ENCODE measurements at regions not wholly inside any gene's neighbourhood (a gene's known extent, or its start where the extent isn't known, plus 50 kb on each side); places are given as distances from the start of the nearest gene placed in this dataset.
A peak's percentile ranks its signal among the peaks of the same experiment; 100 is the strongest.

- TF ChIP-seq, protein P1, sequence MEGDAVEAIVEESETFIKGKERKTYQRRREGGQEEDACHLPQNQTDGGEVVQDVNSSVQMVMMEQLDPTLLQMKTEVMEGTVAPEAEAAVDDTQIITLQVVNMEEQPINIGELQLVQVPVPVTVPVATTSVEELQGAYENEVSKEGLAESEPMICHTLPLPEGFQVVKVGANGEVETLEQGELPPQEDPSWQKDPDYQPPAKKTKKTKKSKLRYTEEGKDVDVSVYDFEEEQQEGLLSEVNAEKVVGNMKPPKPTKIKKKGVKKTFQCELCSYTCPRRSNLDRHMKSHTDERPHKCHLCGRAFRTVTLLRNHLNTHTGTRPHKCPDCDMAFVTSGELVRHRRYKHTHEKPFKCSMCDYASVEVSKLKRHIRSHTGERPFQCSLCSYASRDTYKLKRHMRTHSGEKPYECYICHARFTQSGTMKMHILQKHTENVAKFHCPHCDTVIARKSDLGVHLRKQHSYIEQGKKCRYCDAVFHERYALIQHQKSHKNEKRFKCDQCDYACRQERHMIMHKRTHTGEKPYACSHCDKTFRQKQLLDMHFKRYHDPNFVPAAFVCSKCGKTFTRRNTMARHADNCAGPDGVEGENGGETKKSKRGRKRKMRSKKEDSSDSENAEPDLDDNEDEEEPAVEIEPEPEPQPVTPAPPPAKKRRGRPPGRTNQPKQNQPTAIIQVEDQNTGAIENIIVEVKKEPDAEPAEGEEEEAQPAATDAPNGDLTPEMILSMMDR (IDR thresholded peaks at IDR 0.05), result no peak
- DNase-seq (no peak), ATAC-seq (no peak)
- intact Hi-C loops (cut with DNase I, micrococcal nuclease), result loop anchor here in 1 of 2 donors (5.0 kb wide), 1 partner anchor 292 kb away; no protein-coding TSS in a partner anchor
- H3K36me3 ChIP-seq (ENCODE audit: low read depth), result no peaks in the 10 kb centered on the region
- no peaks in the 10 kb centered on the region for H3K4me1 ChIP-seq (ENCODE audit: low read depth)
- no peak overlapping the region for H3K4me3 ChIP-seq
- no peaks in the 10 kb centered on the region for H3K9me3 ChIP-seq
Observed at GRCh38 chr1:157194731-157195520, 56.7 kb upstream of the ETV3 start.

- ATAC-seq (peak; percentile 52), DNase-seq (peak in 2 of 3 donors; percentile 75 to 87)
- no peaks in the 10 kb centered on the region for H3K4me1 ChIP-seq (ENCODE audit: low read depth)
- H3K9me3 ChIP-seq, result no peaks in the 10 kb centered on the region
- H3K36me3 ChIP-seq (ENCODE audit: low read depth), result no peaks in the 10 kb centered on the region
- intact Hi-C loops (cut with DNase I, micrococcal nuclease), result no loop called here
- H3K4me3 ChIP-seq, result no peak overlapping the region
- TF ChIP-seq, protein P1 (IDR thresholded peaks at IDR 0.05), result peak; percentile 50
Observed at GRCh38 chr1:157193702-157194391, 55.7 kb upstream of the ETV3 start.

DNA sequence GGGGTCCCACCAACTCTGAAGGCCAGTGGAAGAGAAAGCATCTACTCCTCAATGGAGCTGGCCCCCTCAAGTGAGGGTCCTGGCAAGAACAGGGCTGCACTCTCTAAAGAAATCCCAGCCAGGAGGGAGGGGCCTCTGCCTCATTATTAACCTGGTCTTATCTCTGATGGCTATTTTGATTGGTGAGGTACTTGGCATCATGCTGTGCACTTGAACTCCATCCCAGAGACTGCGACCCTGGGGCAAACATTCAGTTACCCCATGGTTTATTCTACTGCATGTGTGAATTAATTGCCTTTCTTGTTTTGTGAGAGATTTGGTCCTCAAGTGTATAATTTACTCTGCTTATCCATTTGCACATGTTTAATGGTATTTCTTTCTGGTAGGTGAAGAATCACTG lies 55.0 kb upstream of the ETV3 start:
- no peaks in the 10 kb centered on the region for H3K36me3 ChIP-seq (ENCODE audit: low read depth)
- H3K4me3 ChIP-seq, result no peak overlapping the region
- no peaks in the 10 kb centered on the region for H3K9me3 ChIP-seq
- ATAC-seq (no peak), DNase-seq (no peak)
- H3K4me1 ChIP-seq (ENCODE audit: low read depth), result no peaks in the 10 kb centered on the region
- intact Hi-C loops (cut with DNase I, micrococcal nuclease), result no loop called here
- TF ChIP-seq, protein P1 (IDR thresholded peaks at IDR 0.05), result no peak

- DNase-seq, result no peak
- TF ChIP-seq, protein P1 (IDR thresholded peaks at IDR 0.05), result no peak
- no peak for ATAC-seq
- no peaks in the 10 kb centered on the region for H3K4me1 ChIP-seq (ENCODE audit: low read depth)
- H3K4me3 ChIP-seq, result no peak overlapping the region
- intact Hi-C loops (cut with DNase I, micrococcal nuclease), result no loop called here
- no peaks in the 10 kb centered on the region for H3K36me3 ChIP-seq (ENCODE audit: low read depth)
- H3K9me3 ChIP-seq, result no peaks in the 10 kb centered on the region
Observed at GRCh38 chr1:157189986-157190982, 52.1 kb upstream of the ETV3 start.

DNA sequence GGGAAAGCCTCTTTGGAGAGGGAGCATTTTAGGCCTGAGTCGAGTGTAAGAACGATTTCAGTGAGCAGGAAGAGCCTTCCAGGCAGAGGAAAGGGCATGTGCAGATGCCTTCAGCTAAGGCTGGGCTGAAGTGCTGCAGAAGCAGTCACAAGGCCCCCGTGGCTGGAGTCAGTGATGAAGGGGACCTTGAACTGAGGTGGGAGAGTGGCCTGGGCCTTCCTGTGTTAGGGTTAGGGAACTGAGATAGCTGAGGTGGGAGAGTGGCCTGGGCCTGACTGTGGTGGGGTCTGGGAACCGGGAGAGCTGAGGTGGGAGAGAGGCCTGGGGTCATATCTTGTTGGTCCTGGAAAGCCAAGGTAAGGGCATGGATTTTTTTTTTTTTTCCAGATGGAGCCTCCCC lies 50.9 kb upstream of the ETV3 start:
- H3K36me3 ChIP-seq (ENCODE audit: low read depth), result no peaks in the 10 kb centered on the region
- no peak for ATAC-seq
- TF ChIP-seq, protein P1 (IDR thresholded peaks at IDR 0.05), result no peak
- DNase-seq, result no peak
- no peaks in the 10 kb centered on the region for H3K9me3 ChIP-seq
- no peaks in the 10 kb centered on the region for H3K4me1 ChIP-seq (ENCODE audit: low read depth)
- intact Hi-C loops (cut with DNase I, micrococcal nuclease), result no loop called here
- no peak overlapping the region for H3K4me3 ChIP-seq
